Parathyroid adenoma (tissue), 2 donors: ENCODE measurements at regions not wholly inside any gene's neighbourhood (a gene's known extent, or its start where the extent isn't known, plus 50 kb on each side); places are given as distances from the start of the nearest gene placed in this dataset.
"Not testable (repeated sequence)": the region's sequence is repeated elsewhere in the genome, so short reads cannot be mapped to it uniquely, and the experiment has no call there.

Source experiments
- H2AFZ ChIP-seq: fragments of 300-600 bp; sonication (generic); one replicate; pipeline ENCODE4 v1.7.0; 2017; ENCODE audit warnings: antibody characterized with exemption, mild to moderate bottlenecking
- H3K27ac ChIP-seq: fragments of 300-600 bp; sonication (generic); one replicate; pipeline ENCODE4 v1.7.0; 2017
- H3K27me3 ChIP-seq: fragments of 300-600 bp; sonication (generic); one replicate; pipeline ENCODE4 v1.7.0; 2017; ENCODE audit warnings: low read length; ENCODE audit not compliant: control insufficient read depth, insufficient read depth
- H3K36me3 ChIP-seq: fragments of 300-600 bp; sonication (generic); one replicate; pipeline ENCODE4 v1.7.0; 2017; ENCODE audit warnings: low read length; ENCODE audit not compliant: control insufficient read depth, insufficient read depth
- H3K4me1 ChIP-seq: fragments of 300-600 bp; sonication (generic); one replicate; pipeline ENCODE4 v1.7.0; 2017; ENCODE audit warnings: control low read depth
- H3K4me2 ChIP-seq: fragments of 300-600 bp; sonication (generic); one replicate; pipeline ENCODE4 v1.7.0; 2017; ENCODE audit warnings: low read length
- H3K4me3 ChIP-seq: fragments of 300-600 bp; sonication (generic); one replicate; pipeline ENCODE4 v1.7.0; 2017; ENCODE audit warnings: low read depth, low read length
- H3K79me2 ChIP-seq: fragments of 300-600 bp; sonication (generic); one replicate; pipeline ENCODE4 v1.7.0; 2017; ENCODE audit warnings: control low read depth
- H3K9ac ChIP-seq: fragments of 300-600 bp; sonication (generic); one replicate; pipeline ENCODE4 v1.7.0; 2017; ENCODE audit warnings: mild to moderate bottlenecking
- H3K9me3 ChIP-seq: fragments of 300-600 bp; sonication (generic); one replicate; pipeline ENCODE4 v1.7.0; 2017; ENCODE audit warnings: low read length; ENCODE audit not compliant: control insufficient read depth
- TF ChIP-seq, protein P1 (sequence below): fragments of 300-600 bp; sonication (generic); IDR thresholded peaks from one replicate; pipeline ENCODE4 v1.7.0; 2017; ENCODE audit warnings: antibody characterized with exemption, mild to moderate bottlenecking
- donor health status: primary hyperparathyroidism.

DNA sequence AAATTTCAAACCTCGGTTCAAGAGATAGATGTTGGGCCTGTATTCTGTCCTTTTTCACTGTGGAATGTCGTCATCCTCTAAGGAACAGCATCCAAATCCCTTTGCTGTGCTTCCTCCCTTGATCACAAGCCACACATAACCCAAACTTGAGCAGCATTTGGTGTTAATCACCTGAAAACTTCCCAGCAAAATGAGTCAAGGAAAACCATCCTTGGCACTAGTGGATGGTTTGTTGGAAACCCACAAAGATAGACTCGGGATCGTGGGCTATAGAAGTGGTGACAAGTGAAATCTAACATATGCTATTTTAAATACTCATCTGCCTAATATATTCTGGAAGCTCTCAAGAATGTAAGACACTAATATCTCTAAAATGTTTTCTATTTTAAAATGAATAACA, 459.1 kb downstream of the SETD4 start:
- no peak overlapping the region for H3K27ac ChIP-seq
- H3K4me3 ChIP-seq, result no peak overlapping the region
- no peak overlapping the region for H3K9ac ChIP-seq
- TF ChIP-seq, protein P1, sequence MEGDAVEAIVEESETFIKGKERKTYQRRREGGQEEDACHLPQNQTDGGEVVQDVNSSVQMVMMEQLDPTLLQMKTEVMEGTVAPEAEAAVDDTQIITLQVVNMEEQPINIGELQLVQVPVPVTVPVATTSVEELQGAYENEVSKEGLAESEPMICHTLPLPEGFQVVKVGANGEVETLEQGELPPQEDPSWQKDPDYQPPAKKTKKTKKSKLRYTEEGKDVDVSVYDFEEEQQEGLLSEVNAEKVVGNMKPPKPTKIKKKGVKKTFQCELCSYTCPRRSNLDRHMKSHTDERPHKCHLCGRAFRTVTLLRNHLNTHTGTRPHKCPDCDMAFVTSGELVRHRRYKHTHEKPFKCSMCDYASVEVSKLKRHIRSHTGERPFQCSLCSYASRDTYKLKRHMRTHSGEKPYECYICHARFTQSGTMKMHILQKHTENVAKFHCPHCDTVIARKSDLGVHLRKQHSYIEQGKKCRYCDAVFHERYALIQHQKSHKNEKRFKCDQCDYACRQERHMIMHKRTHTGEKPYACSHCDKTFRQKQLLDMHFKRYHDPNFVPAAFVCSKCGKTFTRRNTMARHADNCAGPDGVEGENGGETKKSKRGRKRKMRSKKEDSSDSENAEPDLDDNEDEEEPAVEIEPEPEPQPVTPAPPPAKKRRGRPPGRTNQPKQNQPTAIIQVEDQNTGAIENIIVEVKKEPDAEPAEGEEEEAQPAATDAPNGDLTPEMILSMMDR, result no peak
- no peaks in the 10 kb centered on the region for H3K9me3 ChIP-seq
- H3K79me2 ChIP-seq, result no peaks in the 10 kb centered on the region
- no peaks in the 10 kb centered on the region for H3K4me1 ChIP-seq
- H3K36me3 ChIP-seq, result no peaks in the 10 kb centered on the region
- H3K27me3 ChIP-seq, result no peaks in the 10 kb centered on the region
- H2AFZ ChIP-seq, result no peak overlapping the region
- no peak overlapping the region for H3K4me2 ChIP-seq

DNA sequence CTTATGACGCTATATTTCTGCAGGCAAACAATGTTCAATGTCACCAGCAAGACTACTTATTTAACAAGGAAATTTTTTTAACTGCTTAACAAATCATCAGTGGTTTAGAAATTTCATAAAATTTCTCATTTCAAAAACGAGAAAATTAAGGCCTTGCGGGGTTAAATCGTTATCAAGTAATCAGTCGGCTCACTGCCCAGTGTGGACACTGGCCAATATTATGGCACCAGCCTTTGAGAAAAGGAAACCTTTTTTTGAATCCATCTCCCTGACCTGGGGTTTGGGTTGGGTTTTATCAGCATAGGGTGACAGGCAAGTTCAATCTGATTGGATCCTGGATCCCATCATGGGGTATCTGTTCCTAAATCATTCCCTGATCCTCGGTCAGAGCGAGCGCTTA, 461.2 kb downstream of the SETD4 start:
- no peaks in the 10 kb centered on the region for H3K36me3 ChIP-seq
- H3K27me3 ChIP-seq, result no peaks in the 10 kb centered on the region
- no peaks in the 10 kb centered on the region for H3K9me3 ChIP-seq
- H3K79me2 ChIP-seq, result no peaks in the 10 kb centered on the region
- no peaks in the 10 kb centered on the region for H3K4me1 ChIP-seq
- no peak overlapping the region for H2AFZ ChIP-seq
- TF ChIP-seq, protein P1, result no peak
- H3K9ac ChIP-seq, result no peak overlapping the region
- no peak overlapping the region for H3K4me3 ChIP-seq
- H3K27ac ChIP-seq, result no peak overlapping the region
- H3K4me2 ChIP-seq, result no peak overlapping the region

- Histone ChIP-seq H3K79me2 (no peaks in the 10 kb centered on the region), H3K4me2 (no peak overlapping the region), H3K36me3 (no peaks in the 10 kb centered on the region), H3K27ac (no peak overlapping the region), H3K9me3 (no peaks in the 10 kb centered on the region), H3K27me3 (no peaks in the 10 kb centered on the region), H2AFZ (no peak overlapping the region), H3K4me1 (no peaks in the 10 kb centered on the region), H3K4me3 (no peak overlapping the region), H3K9ac (no peak overlapping the region)
- TF ChIP-seq, protein P1, result no peak
These were observed 462.5 kb downstream of the SETD4 start for GRCh38 chr21:35597750-35598339.

- Histone ChIP-seq H3K9ac (no peak overlapping the region), H3K79me2 (no peaks in the 10 kb centered on the region), H3K4me1 (no peaks in the 10 kb centered on the region), H3K4me3 (no peak overlapping the region), H3K4me2 (no peak overlapping the region), H2AFZ (no peak overlapping the region), H3K27me3 (no peaks in the 10 kb centered on the region), H3K27ac (no peak overlapping the region), H3K9me3 (no peaks in the 10 kb centered on the region), H3K36me3 (no peaks in the 10 kb centered on the region)
- TF ChIP-seq, protein P1, result no peak
These were observed 465.4 kb downstream of the SETD4 start for GRCh38 chr21:35594905-35595304.

DNA sequence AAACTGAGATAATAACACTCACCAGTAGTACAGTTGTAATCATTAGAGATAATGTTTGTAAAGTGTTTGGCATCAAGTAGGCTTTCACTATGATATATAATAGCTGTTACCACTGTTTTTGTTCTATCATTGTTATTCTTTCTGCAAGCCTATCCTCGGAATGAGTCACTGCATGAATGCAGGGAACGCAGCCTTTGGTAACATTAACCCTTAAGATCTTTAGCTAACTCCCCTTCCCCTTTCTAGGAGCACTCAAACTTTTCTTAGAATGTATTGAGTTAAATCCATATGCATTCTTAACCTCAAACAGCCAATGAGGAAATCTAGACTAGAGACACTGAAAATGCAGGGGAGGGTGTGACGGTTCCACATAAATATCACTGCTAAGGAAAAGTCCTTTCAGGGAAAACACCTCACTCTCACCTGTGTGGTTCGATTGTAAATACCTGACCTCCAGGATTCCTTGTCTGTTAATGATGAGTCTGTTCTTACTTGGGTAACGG, 467.3 kb downstream of the SETD4 start:
- TF ChIP-seq, protein P1, result no peak
- Histone ChIP-seq H3K4me2 (no peak overlapping the region), H3K9ac (no peak overlapping the region), H3K27me3 (no peaks in the 10 kb centered on the region), H3K27ac (no peak overlapping the region), H2AFZ (no peak overlapping the region), H3K9me3 (no peaks in the 10 kb centered on the region), H3K36me3 (no peaks in the 10 kb centered on the region), H3K4me3 (no peak overlapping the region), H3K4me1 (no peaks in the 10 kb centered on the region), H3K79me2 (no peaks in the 10 kb centered on the region)

- H3K79me2 ChIP-seq, H3K36me3 ChIP-seq, H3K4me2 ChIP-seq, H3K9ac ChIP-seq, H3K27ac ChIP-seq, H3K9me3 ChIP-seq, H3K27me3 ChIP-seq, H3K4me3 ChIP-seq, H3K4me1 ChIP-seq, H2AFZ ChIP-seq: not testable (repeated sequence)
These were observed 470.0 kb downstream of the SETD4 start for GRCh38 chr21:35590284-35590683.
